KOPT-K1 (cell line): ENCODE measurements at regions not wholly inside any gene's neighbourhood (a gene's known extent, or its start where the extent isn't known, plus 50 kb on each side); places are given as distances from the start of the nearest gene placed in this dataset.

Experiments
- H3K27ac ChIP-seq: fragments of 200-600 bp; sonication (generic); 2 replicates; pipeline ENCODE4 v1.5.1; 2016; ENCODE audit warnings: antibody characterized with exemption, mild to moderate bottlenecking, low read depth, low read length; ENCODE audit not compliant: poor library complexity, severe bottlenecking
- H3K36me3 ChIP-seq: fragments of 200-600 bp; sonication (generic); 2 replicates; pipeline ENCODE4 v1.5.1; 2017; ENCODE audit warnings: antibody characterized with exemption, mild to moderate bottlenecking, low read length, moderate library complexity; ENCODE audit not compliant: insufficient read depth
- H3K9me3 ChIP-seq: fragments of 200-600 bp; sonication (generic); 2 replicates; pipeline ENCODE4 v1.5.1; 2017; ENCODE audit warnings: antibody characterized with exemption, low read length, mild to moderate bottlenecking; ENCODE audit not compliant: insufficient read depth, poor library complexity, severe bottlenecking

DNA sequence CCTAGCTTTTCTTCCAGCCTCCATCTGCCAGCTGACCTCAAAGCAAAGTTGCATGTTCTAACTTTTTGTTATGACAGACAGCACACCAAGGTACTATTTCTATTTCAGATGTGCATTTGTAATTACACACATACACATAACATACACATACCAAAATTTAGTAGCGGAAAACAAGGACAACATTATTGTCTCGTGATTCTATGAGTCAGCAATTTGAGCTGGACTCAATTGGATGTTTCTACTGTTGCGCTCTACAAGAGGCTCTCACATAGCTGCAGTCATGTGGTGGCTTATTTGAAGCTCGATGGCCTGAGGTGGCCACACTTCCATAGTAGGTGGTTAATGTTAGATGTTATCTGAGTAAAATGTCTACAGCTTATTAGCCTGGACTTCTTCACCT lies 1010.1 kb upstream of the B3GALT2 start:
- Histone ChIP-seq H3K9me3 (no peaks in the 10 kb centered on the region), H3K27ac (no peak overlapping the region), H3K36me3 (no peaks in the 10 kb centered on the region)

DNA sequence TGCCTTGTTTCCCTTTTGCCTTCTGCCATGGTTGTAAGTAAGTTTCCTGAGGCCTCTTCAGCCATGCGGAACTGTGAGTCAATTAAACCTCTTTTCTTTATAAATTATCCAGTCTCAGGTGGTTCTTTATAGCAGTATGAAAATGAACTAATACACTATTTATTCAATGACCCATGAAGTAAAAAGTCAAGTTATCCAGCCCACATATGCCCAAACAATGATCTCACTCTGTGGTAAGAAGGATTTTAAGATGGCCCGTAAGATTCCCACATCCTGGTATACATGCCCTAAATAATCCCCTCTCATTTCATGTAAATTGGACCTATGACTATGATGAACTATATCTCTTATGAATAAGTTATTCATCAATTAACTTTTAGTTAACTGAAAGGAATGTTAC lies 1008.3 kb upstream of the B3GALT2 start:
- Histone ChIP-seq H3K27ac (no peak overlapping the region), H3K36me3 (no peaks in the 10 kb centered on the region), H3K9me3 (no peaks in the 10 kb centered on the region)

DNA sequence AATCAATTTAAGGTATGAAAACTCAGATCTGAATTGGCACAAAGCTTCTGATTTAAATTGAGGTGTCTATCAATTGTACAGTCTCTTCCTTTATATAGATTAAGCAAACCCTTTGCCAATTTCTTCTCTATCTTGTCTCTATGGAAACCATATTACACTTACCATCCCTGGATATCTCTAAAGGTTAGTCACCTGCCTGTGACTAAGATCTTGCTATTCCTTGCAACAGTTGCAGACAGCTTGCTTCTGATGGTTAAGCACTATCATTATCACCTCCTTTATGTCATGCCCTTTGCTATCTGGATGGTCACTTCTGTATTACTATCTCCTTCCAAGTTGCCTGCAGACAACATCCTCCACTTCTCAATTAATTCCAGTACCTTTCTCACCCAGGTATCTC lies 998.6 kb upstream of the B3GALT2 start:
- H3K36me3 ChIP-seq = no peaks in the 10 kb centered on the region
- no peak overlapping the region for H3K27ac ChIP-seq
- peaks cover 11% of the 10 kb centered on the region for H3K9me3 ChIP-seq

DNA sequence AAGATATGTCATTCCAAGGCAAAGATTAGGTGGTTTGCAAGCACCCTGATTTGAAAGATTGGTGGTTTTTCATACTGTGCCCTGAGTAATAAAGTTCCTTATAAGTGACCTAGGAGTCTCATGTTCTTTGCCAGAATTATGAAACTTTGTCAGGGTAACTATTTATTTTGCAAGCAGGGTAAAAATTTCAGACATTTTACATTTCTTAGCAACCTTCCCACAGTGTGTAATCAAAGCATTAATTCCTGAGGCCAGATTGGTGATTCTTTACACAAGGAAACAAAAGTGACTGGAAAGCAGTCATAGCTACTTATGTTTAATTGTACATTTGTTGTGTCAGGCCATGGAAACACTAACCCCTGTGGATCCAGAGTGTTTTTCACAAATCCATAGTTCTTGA lies 998.0 kb upstream of the B3GALT2 start:
- no peak overlapping the region for H3K27ac ChIP-seq
- no peaks in the 10 kb centered on the region for H3K36me3 ChIP-seq
- H3K9me3 ChIP-seq = peaks cover 11% of the 10 kb centered on the region

DNA sequence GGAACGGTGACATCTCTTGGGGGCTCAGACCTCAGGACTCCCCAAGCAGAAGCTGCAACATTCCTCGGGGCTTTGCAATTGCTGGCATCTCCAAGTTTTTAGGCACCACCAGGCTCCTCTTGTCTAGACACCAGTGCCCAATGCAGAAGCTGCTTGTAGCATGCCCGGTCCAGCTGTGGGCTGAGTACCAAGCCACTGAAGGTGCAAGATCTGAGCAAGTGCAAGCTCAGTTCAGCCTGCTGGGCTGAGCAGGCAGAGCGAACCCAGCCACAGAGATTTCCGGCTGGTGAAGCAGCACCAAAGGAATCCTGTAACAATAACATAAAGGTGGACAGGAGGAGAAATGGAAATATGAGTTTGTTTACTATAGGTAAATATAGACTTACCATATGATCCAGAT lies 995.4 kb upstream of the B3GALT2 start:
- no peak overlapping the region for H3K27ac ChIP-seq
- peaks cover 11% of the 10 kb centered on the region for H3K9me3 ChIP-seq
- no peaks in the 10 kb centered on the region for H3K36me3 ChIP-seq

DNA sequence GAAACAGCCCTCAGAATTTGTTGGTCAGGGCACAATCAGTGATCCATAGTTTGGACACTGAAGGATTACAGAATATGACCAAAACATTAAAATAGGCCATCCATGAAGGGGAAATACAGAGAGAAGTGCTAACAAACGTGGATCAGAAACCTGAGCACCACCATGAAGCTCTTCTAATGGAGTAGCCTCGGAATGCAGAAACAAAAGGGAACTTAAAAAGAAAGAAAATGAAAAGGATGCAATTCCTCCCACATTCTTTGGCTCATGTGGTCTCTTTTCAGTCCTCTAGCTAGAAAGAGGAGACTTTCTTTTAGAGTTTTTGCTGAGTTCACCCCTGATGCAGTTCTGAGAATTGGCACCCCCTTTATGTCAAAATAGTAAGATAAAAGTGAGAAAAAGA lies 989.8 kb upstream of the B3GALT2 start:
- Histone ChIP-seq H3K27ac (no peak overlapping the region), H3K9me3 (peaks cover 2% of the 10 kb centered on the region), H3K36me3 (no peaks in the 10 kb centered on the region)

DNA sequence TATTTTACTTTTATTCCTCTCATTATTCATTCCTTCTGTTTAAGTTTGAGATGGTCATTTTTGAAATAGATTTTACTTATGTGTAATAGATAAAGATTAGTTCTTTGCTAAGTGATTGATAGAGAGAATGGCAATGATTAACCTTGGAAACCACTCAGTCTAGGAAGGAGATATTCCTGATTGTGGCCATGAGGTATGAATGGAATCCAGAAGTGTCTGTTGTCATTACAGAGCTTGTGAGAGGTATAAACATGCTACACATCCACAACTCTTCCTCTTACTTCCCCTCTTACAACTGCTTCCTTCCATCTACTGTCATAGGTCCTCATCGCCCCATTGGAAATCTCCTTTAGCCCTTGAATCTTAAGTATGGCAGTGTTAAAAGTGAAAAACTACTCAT lies 988.8 kb upstream of the B3GALT2 start:
- Histone ChIP-seq H3K27ac (no peak overlapping the region), H3K36me3 (no peaks in the 10 kb centered on the region), H3K9me3 (no peaks in the 10 kb centered on the region)

DNA sequence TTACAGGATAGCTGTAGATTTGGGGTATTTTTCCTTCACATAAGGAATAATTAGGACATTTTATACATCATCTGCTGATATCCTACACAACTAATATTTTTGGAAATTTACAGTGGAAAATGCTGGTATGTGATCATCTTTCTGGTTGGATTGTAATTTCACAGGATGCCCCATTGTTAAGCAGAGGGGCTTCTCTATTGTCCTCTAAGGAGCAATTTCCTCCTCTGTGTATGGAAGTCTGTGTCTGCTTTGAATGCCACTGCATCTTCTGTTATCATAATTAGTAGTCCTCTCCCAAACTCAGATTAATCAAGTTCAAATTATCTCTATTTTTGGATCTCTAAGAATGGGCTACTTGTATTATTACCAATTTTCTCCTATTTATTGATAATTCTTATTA lies 988.1 kb upstream of the B3GALT2 start:
- Histone ChIP-seq H3K9me3 (no peaks in the 10 kb centered on the region), H3K36me3 (no peaks in the 10 kb centered on the region), H3K27ac (no peak overlapping the region)

DNA sequence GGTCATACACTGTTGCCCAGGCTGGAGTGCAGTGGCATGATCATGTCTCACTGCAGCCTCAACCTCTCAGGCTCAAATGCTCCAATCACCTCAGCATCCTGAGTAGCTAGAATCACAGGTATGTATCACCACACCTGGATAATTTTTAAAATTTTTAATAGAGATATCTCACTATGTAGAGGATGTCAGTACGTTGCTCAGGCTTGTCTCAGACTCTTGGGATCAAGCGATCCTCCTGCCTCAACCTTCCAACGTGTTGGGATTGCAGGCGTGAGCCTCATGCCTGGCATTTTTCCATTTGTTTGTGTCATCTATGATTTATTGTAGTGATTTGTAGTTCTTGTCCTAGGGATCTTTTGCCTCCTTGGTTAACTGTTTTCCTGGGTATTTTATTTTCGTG lies 985.2 kb upstream of the B3GALT2 start:
- H3K36me3 ChIP-seq = no peaks in the 10 kb centered on the region
- no peaks in the 10 kb centered on the region for H3K9me3 ChIP-seq
- H3K27ac ChIP-seq = no peak overlapping the region

DNA sequence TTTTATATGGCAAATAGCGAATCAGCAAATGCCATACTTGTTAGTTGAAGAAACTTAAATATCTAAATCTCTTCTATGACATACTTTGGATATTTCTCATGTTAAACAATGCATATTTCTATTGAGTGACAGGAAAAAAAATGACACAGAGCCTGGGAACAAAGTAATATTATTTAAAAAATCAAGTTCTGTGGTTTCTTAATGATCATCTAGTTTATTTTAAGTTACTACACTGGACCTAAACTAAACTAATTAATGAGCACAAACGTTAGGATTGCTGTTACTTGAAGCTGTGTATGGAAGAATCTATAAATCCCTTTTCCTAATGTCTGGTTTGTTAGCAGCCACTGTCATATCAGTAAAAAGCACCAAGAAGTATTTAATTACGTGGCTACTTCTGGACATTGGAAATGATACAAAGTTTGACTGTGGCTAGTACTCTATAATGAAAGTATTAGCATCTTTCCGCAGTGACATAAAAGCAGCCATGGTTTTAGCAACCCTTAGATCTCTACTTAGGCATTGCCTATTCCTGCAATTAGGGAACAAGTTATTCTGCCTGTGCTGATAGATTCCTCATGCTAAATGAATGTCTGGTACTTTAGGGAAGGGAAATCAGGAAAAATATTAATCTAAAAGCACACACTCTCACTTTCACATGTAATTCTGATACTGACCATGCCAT lies 981.7 kb upstream of the B3GALT2 start:
- no peaks in the 10 kb centered on the region for H3K9me3 ChIP-seq
- no peaks in the 10 kb centered on the region for H3K36me3 ChIP-seq
- H3K27ac ChIP-seq = no peak overlapping the region

DNA sequence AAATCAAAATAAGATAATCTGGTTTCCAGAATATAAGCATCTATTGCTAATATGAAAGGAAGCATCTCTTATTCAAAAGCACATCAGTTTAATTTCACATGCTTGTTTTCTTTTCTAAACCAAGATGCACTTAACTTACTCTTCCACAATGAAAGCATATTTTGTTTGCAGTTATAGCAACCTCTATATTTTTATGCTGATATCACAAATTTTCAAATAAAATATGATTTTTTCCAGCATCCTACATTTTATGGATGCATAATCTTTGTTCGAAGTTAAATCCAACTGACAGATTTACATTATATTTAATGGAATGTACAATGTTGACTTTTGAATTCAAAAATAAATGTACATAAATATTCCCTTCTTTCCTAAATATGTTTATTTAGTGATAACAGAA lies 978.3 kb upstream of the B3GALT2 start:
- Histone ChIP-seq H3K9me3 (no peaks in the 10 kb centered on the region), H3K27ac (no peak overlapping the region), H3K36me3 (no peaks in the 10 kb centered on the region)

DNA sequence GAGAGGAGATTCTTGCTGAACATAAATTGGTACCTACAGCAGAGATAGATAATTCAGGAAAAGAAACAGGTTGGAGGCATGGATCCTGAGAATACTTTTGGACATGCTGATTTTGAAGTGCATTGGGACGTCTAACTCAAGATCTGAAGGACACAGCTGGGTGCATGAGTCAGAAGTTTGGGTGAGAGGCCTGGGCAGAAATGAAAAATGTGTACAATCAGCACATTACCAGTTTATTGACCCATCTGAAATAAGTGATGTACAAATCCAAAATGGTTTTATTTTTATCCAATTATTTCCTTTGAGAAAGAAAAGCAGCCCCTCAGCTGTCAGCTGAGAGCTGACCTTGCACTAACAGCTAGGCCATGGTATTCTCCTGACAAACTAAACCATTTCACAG lies 975.2 kb upstream of the B3GALT2 start:
- H3K36me3 ChIP-seq = no peaks in the 10 kb centered on the region
- H3K27ac ChIP-seq = no peak overlapping the region
- H3K9me3 ChIP-seq = peaks cover 7% of the 10 kb centered on the region

DNA sequence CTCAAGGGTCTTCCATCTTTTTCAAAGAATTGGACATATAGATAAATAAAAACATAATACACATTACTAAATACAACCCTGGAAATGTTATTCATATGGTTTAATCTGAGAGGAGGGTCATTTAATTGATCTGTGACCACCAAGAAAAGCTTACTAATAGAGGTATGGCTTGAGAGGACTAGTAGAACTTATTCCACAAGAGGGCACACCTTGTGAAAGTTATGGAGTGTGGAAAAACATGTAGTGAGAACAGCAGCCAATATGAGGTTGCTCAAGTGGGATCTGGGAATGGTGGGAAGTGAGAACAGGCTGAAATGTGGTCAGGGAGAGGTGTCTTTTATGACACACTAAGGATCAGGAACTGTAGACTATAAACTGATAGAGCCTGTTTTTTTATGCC lies 973.5 kb upstream of the B3GALT2 start:
- no peak overlapping the region for H3K27ac ChIP-seq
- peaks cover 7% of the 10 kb centered on the region for H3K9me3 ChIP-seq
- H3K36me3 ChIP-seq = no peaks in the 10 kb centered on the region

DNA sequence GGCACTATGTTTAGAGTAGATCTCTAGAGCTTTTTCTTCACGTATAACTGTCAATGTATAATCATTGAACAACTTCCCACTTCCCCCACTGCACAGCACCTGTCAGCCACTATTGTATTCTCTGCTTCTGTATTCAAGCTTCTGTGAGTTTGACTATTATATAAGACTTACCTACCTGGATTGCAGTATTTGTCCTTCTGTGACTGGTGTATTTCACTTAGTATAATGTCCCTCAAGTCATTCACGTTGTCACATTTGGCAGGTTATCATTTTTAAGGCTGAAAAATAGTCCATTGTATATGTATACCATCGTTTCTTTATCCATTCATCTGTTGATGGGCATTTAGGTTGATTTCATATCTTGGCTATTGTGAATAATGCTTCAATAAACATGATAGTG lies 969.5 kb upstream of the B3GALT2 start:
- peaks cover 7% of the 10 kb centered on the region for H3K9me3 ChIP-seq
- no peaks in the 10 kb centered on the region for H3K36me3 ChIP-seq
- no peak overlapping the region for H3K27ac ChIP-seq

DNA sequence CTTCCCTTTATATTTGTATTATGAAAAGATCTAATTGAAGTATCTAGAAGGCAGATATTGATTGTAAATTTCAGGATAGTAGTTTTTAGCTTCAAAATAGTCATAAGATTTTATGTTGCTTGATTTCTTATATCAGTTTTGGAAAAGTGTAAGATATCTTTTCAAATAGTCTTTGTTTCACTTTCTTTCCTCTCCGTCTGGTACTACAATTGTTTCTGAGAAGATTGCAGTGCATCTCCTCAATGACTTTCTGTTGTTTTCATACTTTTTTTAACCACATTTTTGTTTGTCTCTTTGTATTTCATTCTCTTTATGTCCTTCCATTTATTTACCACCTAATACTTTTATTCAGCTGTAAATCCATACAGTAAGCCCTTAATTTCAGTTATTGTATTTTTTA lies 964.6 kb upstream of the B3GALT2 start:
- Histone ChIP-seq H3K27ac (peak overlapping the region; percentile 6), H3K36me3 (no peaks in the 10 kb centered on the region)

DNA sequence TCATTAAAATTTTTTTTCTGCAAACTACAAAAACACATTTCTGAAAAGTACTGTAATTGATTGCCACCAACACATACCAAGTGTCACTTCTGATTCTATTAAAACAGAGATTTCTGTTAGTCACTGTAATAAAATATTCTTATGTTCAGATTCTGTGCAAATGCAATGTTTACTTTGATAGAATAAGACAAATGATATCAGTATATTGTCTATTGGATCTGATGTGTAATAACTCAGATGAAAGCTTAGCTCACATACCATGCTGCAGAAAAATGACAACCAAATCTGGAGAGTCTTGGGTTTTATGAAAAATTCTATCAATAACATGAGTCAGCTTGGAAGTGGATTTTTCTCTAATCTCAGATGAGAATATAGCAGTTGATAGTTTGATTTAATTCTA lies 963.8 kb upstream of the B3GALT2 start:
- Histone ChIP-seq H3K9me3 (no peaks in the 10 kb centered on the region), H3K36me3 (no peaks in the 10 kb centered on the region), H3K27ac (no peak overlapping the region)

More for the DNA sequence above, 964.6 kb upstream of the B3GALT2 start:
- H3K9me3 ChIP-seq = no peaks in the 10 kb centered on the region
